ENCODE measurements at regions not wholly inside any gene's neighbourhood (a gene's known extent, or its start where the extent isn't known, plus 50 kb on each side); places are given as distances from the start of the nearest gene placed in this dataset.

- TF ChIP-seq CTCF (IDR thresholded peaks at IDR 0.05; ENCODE audit: extremely low read depth in 1 of 2, insufficient read depth in 1 of 2, low read depth in 1 of 2, low read length in 2 of 2), result no peak
- no peak for TF ChIP-seq POLR2A (IDR thresholded peaks at IDR 0.05; ENCODE audit: low read depth, low read length)
- no peak for TF ChIP-seq JUN (IDR thresholded peaks at IDR 0.05; ENCODE audit: borderline replicate concordance, insufficient read depth, insufficient read length, low read depth)
- no peak for TF ChIP-seq EZH2 (IDR thresholded peaks at IDR 0.05; ENCODE audit: borderline replicate concordance, low read depth, low read length, severe bottlenecking)
- TF ChIP-seq POLR2AphosphoS5 (IDR thresholded peaks at IDR 0.05; ENCODE audit: insufficient read depth, low read depth, low read length), result no peak
- TF ChIP-seq GATA2 (IDR thresholded peaks at IDR 0.05; ENCODE audit: insufficient read depth, insufficient read length, low read depth, low read length), result no peak
- no peak for TF ChIP-seq MAX (IDR thresholded peaks at IDR 0.05; ENCODE audit: insufficient read depth, insufficient read length)
- no peak for TF ChIP-seq FOS (IDR thresholded peaks at IDR 0.05; ENCODE audit: borderline replicate concordance, insufficient read depth, low read length)
- no peak for TF ChIP-seq MYC (IDR thresholded peaks at IDR 0.05; ENCODE audit: low read depth, low read length)
Measured at GRCh38 chr7:136293272-136293671, 316.1 kb upstream of the MTPN start.

All from endothelial cell of umbilical vein (primary cell).